Activated B cell treated with CpG ODN at 0.5 μM for 24 hours (primary cell): ENCODE measurements at regions not wholly inside any gene's neighbourhood (a gene's known extent, or its start where the extent isn't known, plus 50 kb on each side); places are given as distances from the start of the nearest gene placed in this dataset.

Experiments used
- ATAC-seq: fragments of 200-7000 bp; cut with Tn5 transposase; one replicate; pipeline ENCODE4 v1.10.0; 2021; ENCODE audit warnings: low read depth, mild to moderate bottlenecking, moderate library complexity
- CTCF ChIA-PET: fragments of 350-600 bp; sonication (Branson Sonifier 250); formaldehyde crosslinking; loops from one replicate; lab custom pipeline; 2021; ENCODE audit warnings: antibody characterized with exemption; lab: Charles Lee
- POLR2A ChIA-PET: fragments of 350-600 bp; sonication (Branson Sonifier 250); formaldehyde crosslinking; loops from one replicate; lab custom pipeline; 2021; ENCODE audit warnings: antibody characterized with exemption; lab: Charles Lee
- DNase-seq: peaks from one replicate; pipeline ENCODE4 v3.0.0; 2022
- H3K27ac Mint-ChIP-seq: one replicate; pipeline ENCODE4 v1.8.0; 2020; ENCODE audit warnings: mixed read lengths
- H3K27me3 Mint-ChIP-seq: one replicate; pipeline ENCODE4 v1.8.0; 2021; ENCODE audit warnings: mixed read lengths
- H3K36me3 Mint-ChIP-seq: one replicate; pipeline ENCODE4 v1.8.0; 2021; ENCODE audit warnings: low read depth, mixed read lengths
- H3K4me1 Mint-ChIP-seq: one replicate; pipeline ENCODE4 v1.8.0; 2021; ENCODE audit warnings: mixed read lengths
- H3K4me3 Mint-ChIP-seq: one replicate; pipeline ENCODE4 v1.8.0; 2020; ENCODE audit warnings: mild to moderate bottlenecking, mixed read lengths
- H3K9me3 Mint-ChIP-seq: one replicate; pipeline ENCODE4 v1.8.0; 2020; ENCODE audit warnings: mixed read lengths
- intact Hi-C: fragments of 100-400 bp; cut with micrococcal nuclease; formaldehyde crosslinking; loops from one replicate; pipeline ENCODE4 v1.15.1; 2024
- TF ChIP-seq, protein P1 (sequence below): fragments of 200-600 bp; IDR thresholded peaks from one replicate; pipeline ENCODE4 v1.8.0; 2022; ENCODE audit warnings: antibody characterized with exemption, mild to moderate bottlenecking

DNA sequence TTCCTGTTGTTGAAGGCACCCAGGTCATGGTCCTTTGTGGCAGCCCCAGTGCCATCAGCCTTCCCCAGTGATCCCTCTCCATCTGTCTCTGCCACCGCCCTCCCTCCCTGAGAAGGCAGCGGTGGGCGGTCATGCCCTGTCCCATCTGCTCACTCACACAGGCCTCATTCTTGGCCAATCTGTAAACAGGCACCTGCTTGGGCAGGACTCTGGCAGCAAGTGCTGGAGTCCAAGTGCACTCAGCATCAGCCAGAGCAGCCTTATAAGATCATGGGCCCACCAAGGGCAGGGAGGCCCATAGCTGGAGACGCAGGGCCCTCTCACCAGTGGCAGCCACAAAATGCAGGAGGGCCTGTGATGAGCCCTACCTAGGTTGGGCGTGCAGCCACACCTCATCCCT is 140.9 kb downstream of the TWIST2 start:
- Mint-ChIP-seq H3K4me3 (no peak overlapping the region), H3K27ac (no peak overlapping the region), H3K36me3 (no peaks in the 10 kb centered on the region), H3K9me3 (no peaks in the 10 kb centered on the region), H3K4me1 (no peaks in the 10 kb centered on the region), H3K27me3 (peaks cover 6% of the 10 kb centered on the region)
- no peak for DNase-seq
- POLR2A ChIA-PET = no interaction called here
- CTCF ChIA-PET = no interaction called here
- no peak for ATAC-seq
- TF ChIP-seq, protein P1, sequence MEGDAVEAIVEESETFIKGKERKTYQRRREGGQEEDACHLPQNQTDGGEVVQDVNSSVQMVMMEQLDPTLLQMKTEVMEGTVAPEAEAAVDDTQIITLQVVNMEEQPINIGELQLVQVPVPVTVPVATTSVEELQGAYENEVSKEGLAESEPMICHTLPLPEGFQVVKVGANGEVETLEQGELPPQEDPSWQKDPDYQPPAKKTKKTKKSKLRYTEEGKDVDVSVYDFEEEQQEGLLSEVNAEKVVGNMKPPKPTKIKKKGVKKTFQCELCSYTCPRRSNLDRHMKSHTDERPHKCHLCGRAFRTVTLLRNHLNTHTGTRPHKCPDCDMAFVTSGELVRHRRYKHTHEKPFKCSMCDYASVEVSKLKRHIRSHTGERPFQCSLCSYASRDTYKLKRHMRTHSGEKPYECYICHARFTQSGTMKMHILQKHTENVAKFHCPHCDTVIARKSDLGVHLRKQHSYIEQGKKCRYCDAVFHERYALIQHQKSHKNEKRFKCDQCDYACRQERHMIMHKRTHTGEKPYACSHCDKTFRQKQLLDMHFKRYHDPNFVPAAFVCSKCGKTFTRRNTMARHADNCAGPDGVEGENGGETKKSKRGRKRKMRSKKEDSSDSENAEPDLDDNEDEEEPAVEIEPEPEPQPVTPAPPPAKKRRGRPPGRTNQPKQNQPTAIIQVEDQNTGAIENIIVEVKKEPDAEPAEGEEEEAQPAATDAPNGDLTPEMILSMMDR = no peak
- intact Hi-C loops = no loop called here

DNA sequence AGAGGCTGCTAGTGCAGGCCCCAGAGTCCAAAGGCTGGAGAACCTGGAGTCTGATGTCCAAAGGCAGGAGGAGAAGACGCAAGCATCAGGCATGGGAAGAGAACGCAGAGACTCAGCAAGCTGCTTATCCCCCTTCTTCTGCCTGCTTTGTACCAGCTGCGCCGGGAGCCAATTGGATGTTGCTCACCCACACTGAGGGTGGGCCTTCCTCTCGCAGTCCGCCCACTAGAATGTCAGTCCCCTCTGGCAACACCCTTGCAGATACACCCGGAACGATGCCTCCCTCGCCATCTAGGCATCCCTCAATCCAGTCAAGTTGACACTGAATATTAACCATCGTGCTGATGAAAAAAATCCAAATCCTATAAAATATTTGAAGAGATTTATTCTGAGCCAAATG is 141.6 kb downstream of the TWIST2 start:
- Mint-ChIP-seq H3K4me1 (no peaks in the 10 kb centered on the region), H3K9me3 (peaks cover 3% of the 10 kb centered on the region), H3K27me3 (peaks cover 6% of the 10 kb centered on the region), H3K27ac (no peak overlapping the region), H3K36me3 (no peaks in the 10 kb centered on the region), H3K4me3 (no peak overlapping the region)
- ChIA-PET POLR2A (no interaction called here), CTCF (no interaction called here)
- intact Hi-C loops = no loop called here
- TF ChIP-seq, protein P1 = no peak
- no peak for DNase-seq
- ATAC-seq = no peak

DNA sequence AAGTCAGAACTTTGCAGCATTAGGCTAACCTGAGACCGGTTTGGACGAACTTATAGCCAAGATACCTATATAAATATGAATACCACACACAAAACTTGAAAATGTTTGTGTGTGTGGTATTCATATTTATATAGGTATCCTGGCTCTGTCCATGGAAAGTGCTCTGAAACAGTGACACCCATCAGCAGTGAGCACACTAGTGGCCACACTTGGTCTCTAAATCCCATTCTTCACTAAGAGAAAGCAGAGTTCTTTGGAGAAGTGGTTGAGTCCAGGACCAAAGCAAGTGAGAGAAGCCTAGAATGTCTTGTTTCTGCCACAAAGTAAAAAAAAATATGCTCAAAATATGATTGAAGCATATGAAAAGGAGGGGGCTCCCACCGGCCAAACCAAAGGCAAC is 146.5 kb downstream of the TWIST2 start:
- ATAC-seq = no peak
- H3K4me3 Mint-ChIP-seq = no peak overlapping the region
- intact Hi-C loops = no loop called here
- no peaks in the 10 kb centered on the region for H3K4me1 Mint-ChIP-seq
- DNase-seq = no peak
- H3K27ac Mint-ChIP-seq = no peak overlapping the region
- ChIA-PET POLR2A (no interaction called here), CTCF (no interaction called here)
- H3K36me3 Mint-ChIP-seq = no peaks in the 10 kb centered on the region
- peaks cover 2% of the 10 kb centered on the region for H3K27me3 Mint-ChIP-seq
- H3K9me3 Mint-ChIP-seq = peaks cover 5% of the 10 kb centered on the region
- TF ChIP-seq, protein P1 = no peak

DNA sequence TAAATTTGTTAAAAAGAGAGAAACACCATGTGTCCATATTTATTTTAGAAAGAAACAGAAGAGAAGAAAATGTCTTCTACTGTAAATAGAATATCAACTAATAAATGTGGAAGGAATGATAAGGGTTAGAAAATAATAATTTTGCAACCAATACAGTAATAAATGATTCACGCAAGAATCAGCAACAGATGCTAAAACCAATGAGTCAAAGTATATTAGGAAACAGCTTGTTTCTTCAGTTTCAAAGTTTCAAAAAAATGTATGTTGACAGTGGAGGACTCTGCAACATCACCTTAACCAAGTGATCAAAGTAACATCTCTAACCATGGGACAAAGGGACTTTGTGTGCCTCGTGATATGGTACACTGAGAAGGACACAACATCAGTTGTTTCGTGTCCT is 147.0 kb downstream of the TWIST2 start:
- DNase-seq (no peak), ATAC-seq (no peak)
- Mint-ChIP-seq H3K27me3 (peaks cover 2% of the 10 kb centered on the region), H3K4me3 (no peak overlapping the region), H3K9me3 (peaks cover 5% of the 10 kb centered on the region), H3K4me1 (no peaks in the 10 kb centered on the region), H3K27ac (no peak overlapping the region), H3K36me3 (no peaks in the 10 kb centered on the region)
- ChIA-PET POLR2A (no interaction called here), CTCF (no interaction called here)
- TF ChIP-seq, protein P1 = no peak
- intact Hi-C loops = no loop called here

DNA sequence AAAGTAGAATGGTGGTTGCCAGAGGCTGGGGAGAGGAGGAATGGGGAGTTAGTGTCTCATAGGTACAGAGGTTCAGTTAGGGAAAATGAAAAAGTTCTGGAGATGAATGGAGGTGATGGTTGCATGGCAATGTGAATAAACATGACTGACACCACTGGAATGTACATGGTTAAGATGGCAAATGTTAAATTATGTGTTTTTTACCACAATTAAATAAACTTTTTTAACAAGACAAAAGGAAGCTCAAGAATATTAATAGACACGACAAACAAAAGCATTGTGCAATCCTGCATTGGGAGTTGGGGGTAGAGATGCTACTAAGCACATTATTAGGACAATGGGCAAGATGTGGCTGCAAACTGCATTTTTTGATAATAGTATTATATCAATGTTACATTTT is 147.7 kb downstream of the TWIST2 start:
- Mint-ChIP-seq H3K9me3 (peaks cover 5% of the 10 kb centered on the region), H3K4me1 (no peaks in the 10 kb centered on the region), H3K36me3 (no peaks in the 10 kb centered on the region), H3K27me3 (peaks cover 2% of the 10 kb centered on the region), H3K27ac (no peak overlapping the region), H3K4me3 (no peak overlapping the region)
- intact Hi-C loops = no loop called here
- ChIA-PET POLR2A (no interaction called here), CTCF (no interaction called here)
- TF ChIP-seq, protein P1 = no peak
- ATAC-seq (no peak), DNase-seq (no peak)
